K562 (cell line): ENCODE measurements at regions not wholly inside any gene's neighbourhood (a gene's known extent, or its start where the extent isn't known, plus 50 kb on each side); places are given as distances from the start of the nearest gene placed in this dataset.

Source experiments
- ATAC-seq: fragments of 200-7000 bp; cut with Tn5 transposase; 3 replicates; pipeline ENCODE4 v1.9.1; 2020; ENCODE audit warnings: moderate library complexity
- BruUV-seq: library from RNA; stranded (reverse); fragments of 400-500 nt; replicated peaks from 2 replicates; lab custom pipeline; 2021; lab: Mats Ljungman, UMichigan
- CTCF ChIA-PET: fragments of 300-600 bp; formaldehyde crosslinking; extraction: SDS; loops from one replicate; lab custom pipeline; 2021; ENCODE audit warnings: low intra/inter-chr PET ratio; lab: Yijun Ruan, JAX
- POLR2A ChIA-PET: fragments of 300-600, 350-650 bp; sonication (Branson Sonifier 250); formaldehyde crosslinking; extraction: SDS; loops from one replicate; lab custom pipeline; 2021; ENCODE audit warnings: antibody characterized with exemption, inconsistent platforms; lab: Yijun Ruan, JAX
- DNase-seq, 4 experiments: peaks; one replicate each; pipeline versions ENCODE4 v3.0.0 to v3.0.0-alpha.2; 2011 to 2018; ENCODE audit warnings: low spot score in 3 of 4, mixed read lengths in 3 of 4; ENCODE audit errors: extremely low read depth in 1 of 4
- FAIRE-seq: peaks from 2 replicates; lab custom pipeline; 2011; peaks lifted over from hg19 to GRCh38; lab: Jason Lieb, UNC
- H2AFZ ChIP-seq: 2 replicates; pipeline ENCODE4 v1.6.0; 2011; ENCODE audit warnings: low read depth, low read length, control low read depth, inconsistent platforms
- H3K27ac ChIP-seq: fragments of 200-600 bp; 3 replicates; pipeline ENCODE4 v1.8.0; 2011; ENCODE audit warnings: low read depth, mild to moderate bottlenecking, control low read depth, inconsistent platforms, low read length, moderate library complexity, mixed read lengths; ENCODE audit errors: extremely low read depth
- H3K27me3 ChIP-seq, 2 experiments: fragments of 300-600 bp in 1 of 2; 2 replicates in 1 of 2; 3 replicates in 1 of 2; pipeline versions ENCODE4 v1.6.0 to v1.8.0; 2011; ENCODE audit warnings: inconsistent platforms in 2 of 2, low read length in 2 of 2, mild to moderate bottlenecking in 1 of 2, mixed read lengths in 1 of 2, moderate library complexity in 1 of 2; ENCODE audit not compliant: control insufficient read depth in 2 of 2, insufficient read depth in 2 of 2
- H3K36me3 ChIP-seq: fragments of 300-600 bp; 3 replicates; pipeline ENCODE4 v1.8.0; 2011; ENCODE audit warnings: mild to moderate bottlenecking, low read length, inconsistent platforms; ENCODE audit not compliant: control insufficient read depth, insufficient read depth
- H3K4me1 ChIP-seq, 2 experiments: fragments of 200-600 bp in 1 of 2; replicated peaks in 1 of 2; 2 replicates in 1 of 2; 3 replicates in 1 of 2; pipeline versions ENCODE4 v1.5.1 to v1.8.0; 2011; ENCODE audit warnings: inconsistent platforms in 2 of 2, low read length in 2 of 2, mild to moderate bottlenecking in 1 of 2, mixed read lengths in 1 of 2, moderate library complexity in 1 of 2; ENCODE audit not compliant: control insufficient read depth in 2 of 2, insufficient read depth in 2 of 2
- H3K4me2 ChIP-seq: 2 replicates; pipeline ENCODE4 v1.6.1; 2011; ENCODE audit warnings: low read length, control low read depth, inconsistent platforms, mixed read lengths; ENCODE audit not compliant: insufficient read depth
- H3K4me3 ChIP-seq: fragments of 200-600 bp; sonication (generic), shearing (Covaris generic); 2 replicates; pipeline ENCODE4 v1.5.1; 2016; ENCODE audit warnings: control low read depth, inconsistent platforms
- H3K79me2 ChIP-seq: fragments of 200-600 bp; 3 replicates; pipeline ENCODE4 v1.8.0; 2011; ENCODE audit warnings: low read length, inconsistent platforms; ENCODE audit not compliant: control insufficient read depth, insufficient read depth
- H3K9ac ChIP-seq, 2 experiments: 2 replicates each; pipeline versions ENCODE4 v1.6.0 to v1.6.1; 2011; ENCODE audit warnings: low read depth in 2 of 2, low read length in 2 of 2, control low read depth in 1 of 2, inconsistent platforms in 1 of 2, mild to moderate bottlenecking in 1 of 2, mixed read lengths in 1 of 2; ENCODE audit not compliant: insufficient read depth in 1 of 2
- H3K9me1 ChIP-seq: one replicate; pipeline ENCODE4 v1.6.0; 2011; ENCODE audit warnings: inconsistent platforms, mild to moderate bottlenecking, low read length, moderate library complexity; ENCODE audit not compliant: control insufficient read depth, insufficient read depth
- H3K9me3 ChIP-seq: replicated peaks from 2 replicates; pipeline ENCODE4 v1.5.1; 2011; ENCODE audit warnings: low read depth, low read length, inconsistent platforms; ENCODE audit not compliant: control insufficient read depth, insufficient read depth
- H4K20me1 ChIP-seq: replicated peaks from 2 replicates; pipeline ENCODE4 v1.6.1; 2011; ENCODE audit warnings: low read length, inconsistent platforms, mixed read lengths; ENCODE audit not compliant: control insufficient read depth, insufficient read depth
- ARID1B ChIP-seq: fragments of 450-650 bp; IDR thresholded peaks from 2 replicates; pipeline ENCODE4 v1.6.1; 2016; ENCODE audit warnings: antibody characterized with exemption, mild to moderate bottlenecking, inconsistent platforms
- ARID2 ChIP-seq: fragments of 450-650 bp; IDR thresholded peaks from 2 replicates; pipeline ENCODE4 v1.6.1; 2017; ENCODE audit warnings: antibody characterized with exemption, mild to moderate bottlenecking
- SPI1 ChIP-seq: IDR thresholded peaks from 2 replicates; pipeline ENCODE4 v1.6.1; 2011; ENCODE audit warnings: low read depth, low read length, control low read depth, borderline replicate concordance
- ZBTB7A ChIP-seq: IDR thresholded peaks from 2 replicates; pipeline ENCODE4 v1.6.1; 2011; ENCODE audit warnings: low read depth, mild to moderate bottlenecking, low read length, moderate library complexity, borderline replicate concordance; ENCODE audit not compliant: control insufficient read depth
- in situ Hi-C: fragments of 300-500 bp; cut with MboI; formaldehyde crosslinking; loops from 4 replicates; pipeline ENCODE4 v1.15.0; 2018; ENCODE audit warnings: inconsistent platforms, mixed read lengths
- intact Hi-C: fragments of 100-400 bp; cut with micrococcal nuclease; formaldehyde crosslinking; loops from 2 replicates; pipeline ENCODE4 v1.14.2; 2022
- TF ChIP-seq, protein P1 (sequence below): sonication (generic); formaldehyde crosslinking; IDR thresholded peaks from 2 replicates; pipeline ENCODE4 v1.8.1; 2023; ENCODE audit warnings: mild to moderate bottlenecking, missing genetic modification reagents, moderate library complexity

DNA sequence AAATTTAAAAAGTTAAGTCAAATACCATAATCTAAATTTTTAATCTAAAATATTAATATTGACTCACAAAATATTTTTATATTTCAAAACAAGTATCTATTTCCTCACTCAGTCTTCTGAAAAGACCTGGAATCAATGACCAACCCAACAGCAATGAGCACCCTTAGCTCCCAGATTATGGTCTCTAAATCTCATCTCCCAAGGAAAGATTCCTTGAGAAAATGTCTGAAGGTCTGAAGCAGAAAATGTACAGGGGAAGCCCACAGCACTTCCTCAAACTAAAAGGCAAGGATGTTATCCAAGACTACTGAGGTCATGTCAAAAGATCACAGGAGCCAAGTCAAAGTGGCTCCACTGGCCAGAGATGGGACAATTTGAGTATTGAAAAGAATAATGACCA is 51.0 kb upstream of the SLCO2A1 start:
- DNase-seq (no peak), ATAC-seq (no peak), FAIRE-seq (no peak)
- no peak overlapping the region for H3K4me2 ChIP-seq
- no peaks in the 10 kb centered on the region for H4K20me1 ChIP-seq
- no peak for TF ChIP-seq ARID1B
- TF ChIP-seq ZBTB7A, result no peak
- TF ChIP-seq SPI1, result peak; percentile 34; the same call in 1 of the 2 replicates
- in situ Hi-C loops (no loop called here), intact Hi-C loops (no loop called here)
- H3K9me1 ChIP-seq, result no peaks in the 10 kb centered on the region
- H3K9ac ChIP-seq, result no peak overlapping the region
- no peak overlapping the region for H3K4me3 ChIP-seq
- CTCF ChIA-PET, result no interaction called here
- no peaks in the 10 kb centered on the region for H3K4me1 ChIP-seq
- BruUV-seq, result no TSS peak
- POLR2A ChIA-PET, result interaction anchor here (0.6 kb wide), 1 partner anchor 16 kb away, joined by 4 read pairs; no protein-coding TSS in a partner anchor
- no peak overlapping the region for H3K27ac ChIP-seq
- H3K79me2 ChIP-seq, result no peaks in the 10 kb centered on the region
- H3K36me3 ChIP-seq, result no peaks in the 10 kb centered on the region
- no peaks in the 10 kb centered on the region for H3K9me3 ChIP-seq
- H2AFZ ChIP-seq, result no peak overlapping the region
- peaks cover 0 to 11% of the 10 kb centered on the region in 2 experiments; a peak in 2 of 5 replicates for H3K27me3 ChIP-seq

DNA sequence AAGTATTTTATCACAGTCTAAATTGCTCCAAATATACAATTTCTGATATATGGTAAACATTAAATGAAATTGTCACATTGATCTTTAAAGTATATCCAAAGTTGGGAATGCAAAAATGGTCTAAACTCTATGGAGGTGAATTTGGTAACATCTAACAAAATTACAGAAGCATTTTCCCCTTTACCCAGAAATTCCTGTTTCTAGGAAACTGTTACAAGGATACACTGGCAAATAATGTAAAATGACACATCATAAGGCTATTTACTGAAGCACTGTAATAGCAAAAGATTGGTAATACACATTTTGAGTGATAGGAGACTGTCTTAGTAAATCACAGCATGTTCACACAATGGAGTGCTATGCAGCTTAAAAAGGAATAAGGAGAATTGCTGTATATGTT is 50.0 kb upstream of the SLCO2A1 start:
- ATAC-seq (no peak), FAIRE-seq (no peak), DNase-seq (no peak)
- peaks cover 0 to 1% of the 10 kb centered on the region in 2 experiments; a peak in 2 of 5 replicates for H3K27me3 ChIP-seq
- BruUV-seq, result no TSS peak
- in situ Hi-C loops (no loop called here), intact Hi-C loops (no loop called here)
- H3K36me3 ChIP-seq, result no peaks in the 10 kb centered on the region
- no peaks in the 10 kb centered on the region for H3K9me1 ChIP-seq
- H3K9ac ChIP-seq, result no peak overlapping the region
- H3K4me3 ChIP-seq, result no peak overlapping the region
- H3K27ac ChIP-seq, result no peak overlapping the region
- no peak overlapping the region for H2AFZ ChIP-seq
- CTCF ChIA-PET, result no interaction called here
- no peaks in the 10 kb centered on the region for H4K20me1 ChIP-seq
- H3K4me1 ChIP-seq, result no peaks in the 10 kb centered on the region
- TF ChIP-seq, protein P1, sequence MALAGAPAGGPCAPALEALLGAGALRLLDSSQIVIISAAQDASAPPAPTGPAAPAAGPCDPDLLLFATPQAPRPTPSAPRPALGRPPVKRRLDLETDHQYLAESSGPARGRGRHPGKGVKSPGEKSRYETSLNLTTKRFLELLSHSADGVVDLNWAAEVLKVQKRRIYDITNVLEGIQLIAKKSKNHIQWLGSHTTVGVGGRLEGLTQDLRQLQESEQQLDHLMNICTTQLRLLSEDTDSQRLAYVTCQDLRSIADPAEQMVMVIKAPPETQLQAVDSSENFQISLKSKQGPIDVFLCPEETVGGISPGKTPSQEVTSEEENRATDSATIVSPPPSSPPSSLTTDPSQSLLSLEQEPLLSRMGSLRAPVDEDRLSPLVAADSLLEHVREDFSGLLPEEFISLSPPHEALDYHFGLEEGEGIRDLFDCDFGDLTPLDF (CRISPR knock-in tag), result no peak
- TF ChIP-seq ARID2, result no peak
- H3K4me2 ChIP-seq, result no peak overlapping the region
- H3K9me3 ChIP-seq, result no peaks in the 10 kb centered on the region
- H3K79me2 ChIP-seq, result no peaks in the 10 kb centered on the region
- POLR2A ChIA-PET, result no interaction called here
